GM06990 (cell line): ENCODE measurements at regions not wholly inside any gene's neighbourhood (a gene's known extent, or its start where the extent isn't known, plus 50 kb on each side); places are given as distances from the start of the nearest gene placed in this dataset.
A peak's percentile ranks its signal among the peaks of the same experiment; 100 is the strongest.

ENCODE experiments used
- DNase-seq: peaks from one replicate; pipeline ENCODE4 v3.0.0-alpha.2; 2011; ENCODE audit not compliant: insufficient read length; ENCODE audit errors: extremely low read depth
- H3K27me3 ChIP-seq: replicated peaks from 2 replicates; pipeline ENCODE4 v1.6.0; 2011; ENCODE audit warnings: low read length; ENCODE audit not compliant: control insufficient read depth, insufficient read depth
- H3K36me3 ChIP-seq: 2 replicates; pipeline ENCODE4 v1.5.1; 2011; ENCODE audit warnings: low read length; ENCODE audit not compliant: control insufficient read depth, insufficient read depth
- H3K4me3 ChIP-seq: replicated peaks from 2 replicates; pipeline ENCODE4 v1.5.1; 2011; ENCODE audit warnings: low read depth, mild to moderate bottlenecking, control low read depth, low read length
- TF ChIP-seq, protein P1 (sequence below): IDR thresholded peaks from 2 replicates; pipeline ENCODE4 v1.5.1; 2011; ENCODE audit warnings: low read length, control low read depth, mild to moderate bottlenecking, inconsistent platforms; ENCODE audit not compliant: insufficient read depth, poor library complexity, severe bottlenecking

GRCh38 chr5:4995014-4995413 is 145.1 kb upstream of the ADAMTS16 start:
- Histone ChIP-seq H3K27me3 (no peaks in the 10 kb centered on the region), H3K4me3 (no peak overlapping the region), H3K36me3 (no peaks in the 10 kb centered on the region)
- DNase-seq, result no peak
- TF ChIP-seq, protein P1, sequence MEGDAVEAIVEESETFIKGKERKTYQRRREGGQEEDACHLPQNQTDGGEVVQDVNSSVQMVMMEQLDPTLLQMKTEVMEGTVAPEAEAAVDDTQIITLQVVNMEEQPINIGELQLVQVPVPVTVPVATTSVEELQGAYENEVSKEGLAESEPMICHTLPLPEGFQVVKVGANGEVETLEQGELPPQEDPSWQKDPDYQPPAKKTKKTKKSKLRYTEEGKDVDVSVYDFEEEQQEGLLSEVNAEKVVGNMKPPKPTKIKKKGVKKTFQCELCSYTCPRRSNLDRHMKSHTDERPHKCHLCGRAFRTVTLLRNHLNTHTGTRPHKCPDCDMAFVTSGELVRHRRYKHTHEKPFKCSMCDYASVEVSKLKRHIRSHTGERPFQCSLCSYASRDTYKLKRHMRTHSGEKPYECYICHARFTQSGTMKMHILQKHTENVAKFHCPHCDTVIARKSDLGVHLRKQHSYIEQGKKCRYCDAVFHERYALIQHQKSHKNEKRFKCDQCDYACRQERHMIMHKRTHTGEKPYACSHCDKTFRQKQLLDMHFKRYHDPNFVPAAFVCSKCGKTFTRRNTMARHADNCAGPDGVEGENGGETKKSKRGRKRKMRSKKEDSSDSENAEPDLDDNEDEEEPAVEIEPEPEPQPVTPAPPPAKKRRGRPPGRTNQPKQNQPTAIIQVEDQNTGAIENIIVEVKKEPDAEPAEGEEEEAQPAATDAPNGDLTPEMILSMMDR, result no peak

DNA sequence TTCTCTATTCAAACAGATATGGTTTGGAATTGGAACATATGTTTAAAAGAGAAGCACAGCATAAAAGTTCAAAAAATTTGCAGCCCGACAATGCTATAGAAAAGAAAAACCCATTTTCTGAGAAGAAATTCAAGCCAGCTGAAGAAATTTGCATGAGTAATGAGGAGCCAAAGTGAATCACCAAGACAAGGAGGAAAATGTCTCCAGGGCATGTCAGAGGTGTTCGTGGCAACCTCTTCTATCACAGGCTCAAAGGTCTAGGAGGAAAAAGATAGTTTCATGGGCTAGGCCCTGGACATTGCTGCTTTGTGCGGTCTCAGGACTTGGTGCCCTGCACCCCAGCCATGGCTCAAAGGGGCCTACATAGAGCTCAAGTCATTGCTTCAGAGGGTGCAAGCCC is 134.8 kb upstream of the ADAMTS16 start:
- no peaks in the 10 kb centered on the region for H3K27me3 ChIP-seq
- no peak overlapping the region for H3K4me3 ChIP-seq
- TF ChIP-seq, protein P1, result no peak
- no peak for DNase-seq
- H3K36me3 ChIP-seq, result no peaks in the 10 kb centered on the region

DNA sequence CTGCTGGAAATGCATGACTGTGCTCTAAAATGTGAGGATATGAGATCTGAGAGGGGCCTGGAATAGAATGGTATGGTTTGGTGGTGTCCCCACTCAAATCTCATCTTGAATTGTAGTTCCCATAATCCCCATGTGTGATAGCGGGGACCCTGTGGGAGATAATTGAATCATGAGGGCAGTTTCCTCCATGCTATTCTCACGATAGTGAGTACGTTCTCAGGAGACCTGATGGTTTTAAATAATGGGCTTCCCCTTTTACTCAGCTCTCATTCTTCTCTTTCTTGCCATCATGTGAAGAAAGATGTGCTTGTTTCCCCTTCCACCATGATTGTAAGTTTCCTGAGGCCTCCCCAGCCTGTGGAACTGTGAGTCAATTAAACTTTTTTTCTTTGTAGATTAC is 133.6 kb upstream of the ADAMTS16 start:
- no peak for DNase-seq
- no peaks in the 10 kb centered on the region for H3K27me3 ChIP-seq
- TF ChIP-seq, protein P1, result no peak
- no peak overlapping the region; the same call in 1 of the 2 replicates for H3K4me3 ChIP-seq
- no peaks in the 10 kb centered on the region for H3K36me3 ChIP-seq

GRCh38 chr5:5009240-5009639 is 130.9 kb upstream of the ADAMTS16 start:
- H3K4me3 ChIP-seq, result peak overlapping the region; percentile 37; the same call in 1 of the 2 replicates
- TF ChIP-seq, protein P1, result no peak

GRCh38 chr5:5011151-5011550 is 129.0 kb upstream of the ADAMTS16 start:
- Histone ChIP-seq H3K27me3 (no peaks in the 10 kb centered on the region), H3K4me3 (no peak overlapping the region), H3K36me3 (no peaks in the 10 kb centered on the region)
- TF ChIP-seq, protein P1, result no peak
- DNase-seq, result no peak

More at GRCh38 chr5:5009240-5009639, 130.9 kb upstream of the ADAMTS16 start:
- H3K36me3 ChIP-seq, result no peaks in the 10 kb centered on the region
- DNase-seq, result no peak
- no peaks in the 10 kb centered on the region for H3K27me3 ChIP-seq
